Neural progenitor cell (in vitro differentiated cells): ENCODE measurements at regions not wholly inside any gene's neighbourhood (a gene's known extent, or its start where the extent isn't known, plus 50 kb on each side); places are given as distances from the start of the nearest gene placed in this dataset.

Experiments used
- EZH2 ChIP-seq: fragments of 200-600 bp; sonication (generic); IDR thresholded peaks from 2 replicates; pipeline ENCODE4 v1.6.1; 2017; ENCODE audit warnings: antibody characterized with exemption, mild to moderate bottlenecking, moderate library complexity
- EZH2phosphoT487 ChIP-seq: fragments of 200-600 bp; sonication (generic); IDR thresholded peaks from 2 replicates; pipeline ENCODE4 v1.6.1; 2017; ENCODE audit warnings: antibody characterized with exemption
- TF ChIP-seq, protein P1 (sequence below): fragments of 200-600 bp; sonication (generic); IDR thresholded peaks from 2 replicates; pipeline ENCODE4 v1.5.1; 2017; ENCODE audit warnings: antibody characterized with exemption, mild to moderate bottlenecking

DNA sequence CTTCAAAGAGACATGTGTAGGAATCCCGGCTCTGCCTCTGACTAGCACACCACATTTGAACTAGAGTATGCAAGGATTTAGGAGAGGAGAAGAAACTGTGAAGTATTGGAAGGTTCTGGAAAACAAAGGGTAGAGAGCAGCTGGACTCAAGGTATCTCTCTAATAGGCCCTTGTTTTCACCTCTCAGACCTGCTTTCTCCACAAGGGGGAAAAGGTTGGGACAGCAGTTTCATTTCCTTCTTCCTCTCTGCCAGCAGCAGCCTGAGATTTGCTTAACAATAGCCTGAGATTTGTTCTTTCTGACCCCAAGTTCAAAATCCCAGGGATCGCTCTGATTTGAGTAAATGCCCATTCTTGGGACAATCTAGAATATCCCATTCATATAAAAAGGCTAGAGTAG lies 430.6 kb upstream of the MCTP2 start:
- TF ChIP-seq, protein P1, sequence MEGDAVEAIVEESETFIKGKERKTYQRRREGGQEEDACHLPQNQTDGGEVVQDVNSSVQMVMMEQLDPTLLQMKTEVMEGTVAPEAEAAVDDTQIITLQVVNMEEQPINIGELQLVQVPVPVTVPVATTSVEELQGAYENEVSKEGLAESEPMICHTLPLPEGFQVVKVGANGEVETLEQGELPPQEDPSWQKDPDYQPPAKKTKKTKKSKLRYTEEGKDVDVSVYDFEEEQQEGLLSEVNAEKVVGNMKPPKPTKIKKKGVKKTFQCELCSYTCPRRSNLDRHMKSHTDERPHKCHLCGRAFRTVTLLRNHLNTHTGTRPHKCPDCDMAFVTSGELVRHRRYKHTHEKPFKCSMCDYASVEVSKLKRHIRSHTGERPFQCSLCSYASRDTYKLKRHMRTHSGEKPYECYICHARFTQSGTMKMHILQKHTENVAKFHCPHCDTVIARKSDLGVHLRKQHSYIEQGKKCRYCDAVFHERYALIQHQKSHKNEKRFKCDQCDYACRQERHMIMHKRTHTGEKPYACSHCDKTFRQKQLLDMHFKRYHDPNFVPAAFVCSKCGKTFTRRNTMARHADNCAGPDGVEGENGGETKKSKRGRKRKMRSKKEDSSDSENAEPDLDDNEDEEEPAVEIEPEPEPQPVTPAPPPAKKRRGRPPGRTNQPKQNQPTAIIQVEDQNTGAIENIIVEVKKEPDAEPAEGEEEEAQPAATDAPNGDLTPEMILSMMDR, result no peak
- TF ChIP-seq EZH2phosphoT487 (no peak), EZH2 (no peak)
